SHP77 (cell line): ENCODE measurements at regions not wholly inside any gene's neighbourhood (a gene's known extent, or its start where the extent isn't known, plus 50 kb on each side); places are given as distances from the start of the nearest gene placed in this dataset.

ENCODE experiments used
- DNase-seq, 2 experiments: peaks; one replicate each; lab custom pipeline; 2025; lab: John Stamatoyannopoulos, UW

DNA sequence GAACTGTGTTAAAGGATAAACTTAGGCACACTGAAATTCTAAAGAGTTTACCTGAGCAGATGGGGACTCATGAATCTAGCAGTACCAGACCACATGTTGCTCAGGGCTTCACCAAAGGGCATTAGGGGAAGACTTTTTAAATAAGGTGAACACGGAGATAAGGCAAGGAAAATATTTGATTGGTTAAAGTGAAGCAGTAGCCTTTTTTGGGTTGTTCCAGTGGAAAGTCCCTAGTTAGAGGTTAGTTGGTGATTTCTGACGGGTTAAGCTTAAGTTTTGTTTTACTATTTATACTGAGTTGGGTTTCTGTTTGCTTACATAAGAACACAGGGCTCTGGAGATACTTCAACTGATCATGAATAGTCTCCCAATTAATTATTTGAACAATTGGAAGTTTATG, 722.5 kb downstream of the SOCS6 start:
- DNase-seq: no peak

DNA sequence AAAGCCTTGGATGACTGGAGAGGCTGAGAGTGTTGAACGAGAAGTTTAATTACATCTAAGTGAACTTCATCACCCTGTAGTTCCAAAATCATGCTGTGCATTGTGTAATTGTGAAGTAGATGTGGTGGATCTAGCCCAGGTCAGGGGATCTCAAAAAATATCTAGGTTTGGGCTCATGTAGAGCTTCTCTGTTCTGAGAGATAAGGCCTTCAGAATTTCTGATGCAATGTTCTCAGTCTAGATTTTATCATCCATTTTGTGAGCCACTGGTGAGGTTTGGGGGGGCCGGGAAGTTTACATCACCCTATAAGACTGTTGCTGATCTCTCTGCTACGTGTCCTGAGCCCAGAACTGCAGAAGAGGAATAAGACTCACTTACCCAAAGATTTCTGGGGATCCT, 719.4 kb downstream of the SOCS6 start:
- no peak for DNase-seq

DNA sequence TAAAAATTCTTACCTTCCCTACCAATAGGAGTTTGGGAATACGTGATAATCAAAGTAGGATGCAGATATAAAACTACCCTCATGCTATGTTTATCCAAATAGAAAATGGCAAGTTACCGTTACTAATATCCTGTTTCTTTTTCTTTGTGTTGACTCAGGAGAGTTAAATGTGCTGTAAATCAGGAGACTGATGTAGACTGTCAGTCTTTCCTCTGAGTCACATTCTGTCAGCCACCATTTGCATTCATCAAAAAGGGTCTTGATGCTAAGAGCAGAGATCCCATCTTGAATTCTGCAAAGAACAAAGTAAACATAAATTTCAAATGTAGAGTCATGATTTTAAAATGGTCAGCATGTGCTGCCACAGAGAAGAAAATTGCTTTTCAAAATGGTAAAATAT, 712.8 kb downstream of the SOCS6 start:
- no peak for DNase-seq

DNA sequence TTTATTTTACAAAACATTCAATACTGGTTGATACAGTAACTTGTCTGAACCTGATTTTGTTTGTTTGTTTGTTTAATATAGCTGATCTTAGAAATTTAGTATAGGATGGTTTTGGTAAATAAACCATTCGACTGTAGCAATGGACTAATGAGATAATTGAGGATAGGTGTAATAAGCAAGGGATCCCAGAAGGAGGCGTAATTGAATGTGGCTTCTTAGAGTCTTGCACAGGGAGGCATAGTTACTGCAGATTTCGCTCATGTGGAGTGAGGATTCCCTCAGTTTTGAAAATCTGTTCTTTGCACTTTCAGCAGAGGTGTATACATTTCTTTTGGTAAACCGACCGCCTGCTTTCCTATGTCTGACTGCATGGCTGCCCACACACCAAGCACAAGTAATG, 709.6 kb downstream of the SOCS6 start:
- no peak for DNase-seq

DNA sequence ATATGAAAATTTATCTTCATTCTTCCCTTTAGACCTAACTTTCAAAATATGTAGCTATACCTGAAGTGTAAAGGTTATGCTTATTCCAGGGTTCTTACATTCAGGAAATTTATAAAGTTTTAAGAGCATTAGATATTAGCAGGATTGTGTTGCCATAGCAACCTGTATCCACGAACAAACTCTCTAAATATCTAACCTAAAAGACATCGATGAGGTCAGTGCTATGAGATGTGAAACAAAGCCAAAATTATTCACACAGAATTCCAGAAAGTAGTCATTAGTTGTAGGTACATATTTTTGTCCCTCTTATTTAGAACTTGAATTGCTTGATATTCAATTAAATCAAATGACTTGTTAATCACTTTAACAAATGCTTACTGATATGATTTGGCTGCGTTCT, 705.3 kb downstream of the SOCS6 start:
- no peak for DNase-seq

DNA sequence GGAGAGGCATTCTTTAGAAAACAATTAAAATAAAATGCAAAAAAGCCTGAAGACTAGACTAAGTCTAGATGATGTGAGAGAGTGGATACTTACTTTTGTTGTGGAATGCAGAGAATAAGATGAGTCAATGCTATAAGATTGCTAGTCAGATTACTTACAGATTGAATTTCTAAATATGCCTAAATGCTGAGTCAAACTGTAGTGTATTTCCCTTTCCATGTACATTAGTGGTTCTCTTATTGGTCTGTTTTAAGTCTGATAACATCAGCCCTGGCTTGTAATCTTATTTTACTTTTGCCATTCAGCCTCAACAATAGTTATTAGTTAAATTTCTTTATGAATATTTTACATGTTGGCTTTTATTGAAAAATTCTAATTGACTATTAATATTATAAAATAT, 702.7 kb downstream of the SOCS6 start:
- no peak for DNase-seq

DNA sequence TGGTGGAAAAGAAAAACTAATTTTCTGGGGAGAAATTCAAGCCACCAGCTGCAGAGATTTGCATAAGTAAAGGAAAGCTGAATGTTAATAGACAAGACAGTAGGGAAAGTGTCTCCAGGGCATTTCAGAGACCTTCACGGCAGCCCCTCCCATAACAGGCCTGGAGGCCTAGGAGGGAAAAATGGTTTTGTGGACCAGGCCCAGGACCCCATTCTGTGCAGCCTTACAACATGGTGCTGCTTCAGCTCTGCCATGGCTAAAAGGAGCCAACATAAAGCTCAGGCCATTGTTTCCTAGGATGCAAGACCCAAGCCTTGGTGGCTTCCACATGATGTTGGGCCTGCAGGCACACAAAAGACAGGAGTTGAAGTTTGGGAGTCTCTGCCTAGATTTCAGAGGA, 697.1 kb downstream of the SOCS6 start:
- DNase-seq: no peak

DNA sequence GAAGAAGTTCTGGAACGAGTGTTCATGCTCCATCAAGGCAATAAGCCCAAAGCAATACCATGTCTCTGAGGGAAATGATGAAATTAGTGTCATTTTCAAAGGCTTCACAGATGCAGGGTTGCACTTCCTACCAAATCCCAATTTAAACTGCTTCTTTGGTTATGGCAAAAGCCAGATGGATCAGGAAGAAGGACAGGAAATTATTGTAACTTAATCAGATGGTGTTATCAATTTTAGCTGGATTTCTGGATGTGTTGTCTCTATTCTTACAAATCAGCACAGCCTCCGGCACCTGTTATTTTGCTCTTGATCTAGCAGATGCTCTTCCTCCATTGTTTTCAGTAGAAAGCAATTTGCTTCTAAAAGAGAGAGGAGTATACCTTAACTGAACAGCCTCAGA, 693.4 kb downstream of the SOCS6 start:
- DNase-seq: no peak

DNA sequence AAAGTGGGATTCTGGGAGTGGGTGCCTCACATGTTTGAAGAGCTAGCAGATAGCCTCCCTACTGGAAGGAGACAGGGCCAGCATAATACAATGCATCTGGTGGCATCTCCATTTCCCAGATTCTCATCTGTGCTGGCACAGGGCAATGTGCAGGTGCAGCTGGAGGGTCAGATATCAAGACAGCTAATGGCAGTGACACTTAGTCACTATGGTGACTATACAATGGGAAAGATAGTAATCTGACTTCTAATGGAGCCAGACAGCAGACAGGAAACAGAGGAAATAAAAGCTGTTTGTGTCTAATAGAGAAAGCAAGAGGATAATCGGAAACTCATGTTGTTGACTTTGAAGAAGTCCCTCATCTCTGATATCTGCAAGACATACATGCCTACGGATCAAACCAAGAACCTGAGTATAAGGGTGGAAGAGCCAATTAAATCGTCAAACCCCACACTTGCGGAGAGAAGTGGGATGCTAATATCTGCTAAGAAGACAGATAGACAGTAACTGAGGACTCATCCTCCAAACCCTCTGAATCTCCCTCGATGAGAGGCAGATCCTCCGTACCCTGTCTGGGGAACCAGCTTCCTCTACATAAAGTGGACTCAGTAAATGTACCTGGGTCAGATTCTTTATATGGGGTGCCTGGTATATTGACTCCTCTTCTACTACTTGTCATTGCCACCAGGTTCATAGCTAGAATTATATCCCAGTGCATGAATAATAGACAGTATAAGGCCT, 692.7 kb downstream of the SOCS6 start:
- DNase-seq: peak in 1 of 2 experiments; percentile 30

DNA sequence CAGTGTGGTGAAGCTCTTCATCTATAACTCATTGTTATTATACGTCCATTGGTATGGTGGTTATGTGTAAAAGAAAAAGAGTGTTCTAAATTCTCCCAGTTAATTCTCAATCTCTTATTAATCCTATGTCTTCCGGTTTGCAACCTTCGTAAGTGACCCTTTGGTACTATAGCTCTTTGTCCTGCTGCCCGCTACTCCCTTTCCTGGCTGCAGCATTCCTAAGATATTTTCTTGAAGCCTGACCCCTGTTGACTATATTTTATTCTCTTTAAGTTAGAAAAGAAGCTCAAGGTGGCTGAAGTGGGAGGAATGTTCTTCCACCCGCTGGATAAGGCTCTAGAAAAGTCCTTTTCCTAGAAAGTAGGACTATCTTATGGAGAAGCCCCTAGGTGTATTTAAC, 684.8 kb downstream of the SOCS6 start:
- no peak for DNase-seq

DNA sequence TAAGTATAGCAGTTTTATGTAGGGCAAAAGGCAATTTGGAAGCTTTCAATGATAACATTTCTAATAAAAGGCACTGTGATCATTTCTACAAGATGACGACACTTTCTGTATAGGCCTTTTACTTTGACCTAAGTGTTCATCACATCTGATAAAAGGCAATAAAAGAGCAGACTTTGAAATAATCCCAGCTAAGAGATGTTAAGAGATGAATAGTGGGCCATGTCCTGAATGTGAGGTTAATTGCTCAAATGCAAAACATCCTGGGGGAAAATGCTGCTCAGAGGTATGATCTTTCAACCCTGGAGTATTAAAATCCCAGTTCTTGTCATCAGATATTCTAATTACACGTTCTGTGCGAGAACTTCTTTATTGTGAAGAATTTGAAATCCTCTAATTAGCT, 677.6 kb downstream of the SOCS6 start:
- no peak for DNase-seq

DNA sequence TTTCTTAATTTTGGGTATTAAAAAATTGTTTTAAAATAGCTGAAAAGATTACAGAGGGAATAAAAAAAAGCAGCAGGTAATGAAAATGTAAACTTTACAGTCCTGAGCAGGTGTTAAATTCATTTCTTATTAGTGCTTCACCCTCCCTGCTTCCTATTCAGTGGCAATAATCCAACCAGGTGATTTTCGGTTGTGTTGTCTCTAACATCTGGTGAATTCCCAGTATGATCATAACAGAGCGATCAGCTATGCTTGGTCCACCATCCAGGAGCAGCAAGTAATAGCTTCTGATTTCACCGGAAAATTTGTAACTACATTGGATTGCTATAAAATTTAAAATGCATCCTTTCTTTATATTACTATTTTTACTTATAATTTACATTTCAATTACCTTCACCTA, 673.1 kb downstream of the SOCS6 start:
- DNase-seq: no peak

DNA sequence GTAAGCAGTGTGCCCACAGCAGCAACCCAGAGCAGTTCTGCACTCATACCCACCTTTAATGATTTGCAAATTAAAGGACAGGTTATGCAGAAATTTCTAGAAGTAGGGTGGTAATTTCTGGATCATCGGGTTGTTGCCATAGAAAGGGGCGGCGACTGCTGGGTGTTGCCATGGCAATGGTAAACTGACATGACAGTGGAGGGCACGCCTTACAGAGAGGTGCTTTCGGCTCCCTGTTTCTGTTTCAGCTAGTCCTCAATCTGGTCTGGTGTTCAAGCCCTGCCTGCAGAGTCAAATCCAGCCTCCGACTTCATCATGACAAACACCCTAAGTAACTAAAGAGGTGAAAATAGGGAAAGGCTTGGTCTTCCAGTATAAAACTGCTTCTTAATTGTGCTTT, 667.7 kb downstream of the SOCS6 start:
- no peak for DNase-seq

DNA sequence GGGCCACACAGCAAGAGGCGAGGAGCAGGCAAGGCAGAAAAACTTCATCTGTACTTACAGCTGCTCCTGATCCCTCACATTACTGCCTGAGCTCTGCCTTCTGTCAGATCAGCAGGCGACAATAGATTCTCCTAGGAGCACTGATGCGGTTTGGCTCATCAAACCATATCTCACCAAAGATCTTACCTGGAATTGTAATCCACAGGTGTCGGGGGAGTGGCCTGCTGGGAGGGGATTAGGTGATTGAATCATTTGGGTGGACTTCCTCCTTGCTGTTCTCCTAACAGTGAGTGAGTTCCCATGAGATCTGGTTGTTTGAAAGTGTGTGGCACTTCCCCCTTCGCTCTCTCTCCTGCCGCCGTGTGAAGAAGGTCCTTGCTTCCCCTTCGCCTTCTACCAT, 647.3 kb downstream of the SOCS6 start:
- DNase-seq: no peak

DNA sequence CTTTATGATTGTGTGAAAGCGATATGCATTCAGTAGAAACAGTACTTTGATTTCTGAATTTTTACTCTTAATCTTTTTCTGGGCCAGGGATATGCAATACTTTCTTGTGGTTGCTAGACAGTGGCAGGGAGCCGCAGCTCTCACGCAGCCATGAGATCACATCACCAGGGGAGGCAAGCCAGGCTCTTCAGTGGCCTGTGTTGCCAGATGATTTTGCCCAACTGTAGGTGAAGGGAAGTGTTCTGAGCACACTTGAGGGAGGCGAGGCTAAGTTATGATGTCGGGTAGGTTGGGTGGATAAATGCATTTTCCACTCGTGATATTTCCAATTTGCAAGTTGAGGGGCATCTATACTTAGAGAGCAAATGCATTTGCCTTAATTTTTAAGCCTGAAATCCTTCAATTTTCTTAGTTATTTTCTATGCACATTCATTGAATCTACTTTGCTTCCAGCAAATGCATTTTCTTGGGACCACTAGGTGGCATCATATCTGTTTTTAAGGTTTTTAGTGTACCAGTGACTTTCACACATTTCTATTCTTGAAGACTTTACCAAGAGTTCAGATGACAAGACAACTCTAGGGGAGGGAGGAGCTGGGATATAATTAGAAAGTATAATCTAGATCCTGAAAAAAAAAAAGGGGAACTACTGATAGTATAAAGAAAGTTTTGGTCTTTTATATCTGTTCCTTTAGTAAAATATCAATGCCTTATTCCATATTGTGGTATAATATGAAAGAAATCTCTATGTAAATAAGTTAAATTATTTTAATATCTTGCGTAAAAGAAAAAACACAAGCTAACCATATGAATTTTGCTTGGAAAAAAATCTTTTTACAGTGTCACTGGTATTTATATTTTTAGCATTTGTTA, 643.3 kb downstream of the SOCS6 start:
- peak; percentile 52 to 68 for DNase-seq

DNA sequence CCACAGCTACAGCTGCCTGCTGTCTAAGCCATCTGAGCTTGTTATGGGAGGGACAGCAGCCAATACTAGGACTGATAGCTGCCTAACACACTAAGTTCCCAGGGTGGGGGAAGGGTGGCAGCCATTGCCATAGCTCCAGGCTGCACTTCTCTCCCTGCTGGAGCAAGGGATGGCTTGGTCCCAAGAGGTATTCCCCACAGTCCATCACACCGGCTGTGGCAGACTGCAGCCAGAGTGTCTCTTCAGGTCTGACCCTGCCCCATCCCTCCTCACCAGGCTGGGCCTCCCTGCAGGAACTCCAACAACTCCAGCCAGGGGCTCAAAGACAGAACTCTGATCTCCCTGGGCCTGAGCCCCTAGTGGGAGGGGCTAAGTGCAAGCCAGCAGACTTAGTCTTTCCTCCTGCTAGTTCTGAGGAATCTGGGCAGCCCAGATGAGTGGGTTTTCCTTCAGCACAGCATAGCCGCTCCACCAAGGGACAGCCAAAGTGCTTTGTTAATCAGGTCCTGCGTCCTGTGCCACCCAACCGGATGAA, 632.1 kb downstream of the SOCS6 start:
- no peak for DNase-seq

DNA sequence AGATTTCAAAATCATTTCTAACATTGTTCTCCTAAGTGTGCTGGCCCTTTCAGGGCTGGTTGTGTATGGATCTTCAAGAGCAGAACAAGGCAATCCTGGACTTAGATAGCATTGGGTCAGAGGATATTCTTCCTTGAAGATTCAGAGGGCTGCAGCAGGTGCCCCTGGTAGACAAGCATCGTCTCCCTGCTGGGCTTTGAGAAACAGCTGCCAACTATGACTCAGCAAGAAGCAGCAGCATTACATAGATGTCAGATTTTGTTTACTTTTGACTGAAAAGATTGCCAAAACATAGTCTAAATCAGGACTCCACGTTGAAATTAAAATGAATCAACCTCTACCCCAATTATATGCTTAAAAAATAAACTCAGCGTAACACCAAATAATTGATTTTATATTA, 618.8 kb downstream of the SOCS6 start:
- peak; percentile 86 to 91 for DNase-seq

DNA sequence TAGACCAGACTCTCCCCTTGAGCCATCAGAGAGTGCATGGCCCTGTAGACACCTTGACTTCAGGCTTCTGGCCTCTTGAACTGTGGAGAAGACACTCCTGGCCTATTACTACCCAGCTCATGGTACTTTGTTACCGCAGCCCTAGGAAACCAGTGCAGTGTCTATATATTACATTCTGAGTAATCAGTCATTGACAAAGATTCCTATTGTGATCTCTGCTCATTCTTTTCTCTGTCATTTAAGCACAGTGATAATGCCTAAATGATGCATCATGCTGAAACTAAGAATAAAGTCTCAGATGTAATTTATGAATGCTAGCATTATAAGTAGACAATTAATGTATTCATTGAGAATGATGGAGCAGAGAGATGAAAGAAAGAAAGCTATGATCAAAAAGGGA, 603.5 kb downstream of the SOCS6 start:
- no peak for DNase-seq

DNA sequence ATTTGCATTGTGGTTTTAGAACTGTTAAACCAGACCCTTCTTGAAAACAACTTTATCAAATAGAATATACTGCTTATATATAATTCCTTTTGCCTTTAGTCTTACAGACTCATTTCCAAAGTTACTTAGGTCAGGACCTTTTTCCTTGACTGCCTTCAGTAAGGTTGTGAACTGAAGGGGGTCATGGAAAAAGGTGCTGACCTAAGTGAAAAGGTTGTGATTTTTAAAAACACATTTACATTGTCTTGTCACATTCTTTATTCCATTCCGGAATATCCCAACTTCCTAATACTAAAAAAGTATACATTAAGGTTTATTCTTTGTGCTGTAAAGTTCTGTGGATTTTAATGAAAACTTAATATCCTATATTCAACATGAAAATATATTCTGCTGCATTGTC, 581.4 kb downstream of the SOCS6 start:
- no peak for DNase-seq

DNA sequence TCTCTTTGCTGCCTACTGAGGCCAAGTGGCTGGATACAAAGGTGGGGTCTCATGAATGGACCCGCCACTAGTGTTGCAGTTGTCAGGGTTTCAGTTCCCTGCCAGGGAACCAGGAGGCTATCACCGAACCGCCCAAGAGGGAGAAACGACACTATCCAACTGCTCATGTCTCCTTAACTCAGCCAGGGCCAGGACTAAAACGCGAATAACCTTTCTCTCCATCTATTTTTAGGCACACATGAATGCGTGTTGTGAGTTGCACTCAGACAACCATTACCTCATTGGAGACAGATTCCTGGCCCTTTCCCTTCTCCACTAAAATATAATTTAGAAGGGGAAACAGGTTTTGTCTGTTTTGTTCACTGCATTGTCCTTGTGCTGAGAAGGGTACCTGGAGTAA, 559.5 kb downstream of the SOCS6 start:
- no peak for DNase-seq

DNA sequence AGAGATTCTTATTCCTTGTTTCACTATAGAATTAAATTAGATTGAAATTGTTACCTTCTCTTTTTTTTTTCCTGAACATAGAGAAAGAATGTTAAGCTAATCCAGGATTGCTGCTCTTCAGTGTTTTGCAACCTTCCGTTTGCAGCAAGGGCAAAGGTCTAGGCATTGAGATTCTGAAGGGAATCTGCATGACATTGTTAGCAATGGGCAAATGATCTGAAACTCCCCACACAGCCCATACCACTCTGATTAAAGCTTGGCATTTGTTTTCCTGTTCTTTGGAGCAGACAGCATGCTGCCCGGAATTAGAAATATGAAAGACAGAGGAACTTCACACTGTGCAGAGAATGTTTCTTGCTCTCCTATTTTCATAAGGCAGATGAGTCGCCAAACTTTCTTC, 551.8 kb downstream of the SOCS6 start:
- no peak for DNase-seq

DNA sequence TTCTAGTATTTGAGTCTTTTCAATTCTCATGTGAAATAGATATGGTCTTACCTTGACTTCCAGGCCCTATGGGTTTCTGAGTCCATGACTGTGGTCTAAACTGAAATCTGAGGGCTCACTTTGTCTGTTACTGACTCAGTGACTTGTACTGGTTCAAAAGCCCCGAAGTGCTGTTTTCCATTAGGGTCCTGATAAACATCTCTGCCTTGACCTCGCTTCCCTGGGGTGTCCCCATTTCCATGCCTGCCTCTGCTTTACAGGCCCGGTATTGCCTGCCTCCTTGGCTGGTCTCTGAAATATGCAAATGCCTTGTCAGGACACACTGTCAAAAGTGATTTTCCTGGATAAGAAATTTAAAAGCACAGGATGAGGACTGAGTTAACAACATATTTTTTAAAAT, 538.8 kb downstream of the SOCS6 start:
- DNase-seq: no peak

DNA sequence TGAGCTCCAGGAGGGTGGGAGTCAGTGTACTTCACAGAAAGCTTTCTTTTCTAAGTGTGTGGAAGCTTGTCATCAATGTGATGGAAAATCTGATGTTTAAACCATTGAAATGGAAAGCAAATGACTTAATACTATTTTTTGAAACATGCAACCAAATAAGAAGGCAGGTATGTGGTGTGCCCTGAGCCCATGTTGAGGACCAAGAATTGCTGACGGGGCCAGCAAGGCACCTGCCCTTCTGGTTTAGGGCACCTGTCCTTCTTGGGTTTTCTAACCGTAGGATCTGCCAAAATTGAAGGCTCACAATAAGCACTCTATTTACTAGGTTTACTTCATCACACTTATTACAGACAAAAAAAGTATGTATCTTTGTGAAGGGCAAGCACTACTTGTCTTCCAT, 537.7 kb downstream of the SOCS6 start:
- no peak for DNase-seq
